Tibial nerve (tissue), 4 donors: ENCODE measurements at regions not wholly inside any gene's neighbourhood (a gene's known extent, or its start where the extent isn't known, plus 50 kb on each side); places are given as distances from the start of the nearest gene placed in this dataset.

Experiments
- CTCF ChIP-seq, 5 experiments: fragments of 200-600 bp in 3 of 5; fragments of 450-650 bp in 2 of 5; sonication (generic) in 3 of 5; IDR thresholded peaks; one replicate each; pipeline ENCODE4 v1.5.1; 2016 to 2019; ENCODE audit warnings: antibody characterized with exemption in 5 of 5, mild to moderate bottlenecking in 3 of 5, moderate library complexity in 2 of 5
- EP300 ChIP-seq, 2 donors: sonication (generic); formaldehyde crosslinking; IDR thresholded peaks; one replicate each; pipeline ENCODE4 v1.6.1; 2017; ENCODE audit warnings: antibody characterized with exemption in 2 of 2, mild to moderate bottlenecking in 1 of 2
- POLR2A ChIP-seq, 2 donors: fragments of 450-650 bp; IDR thresholded peaks; one replicate each; pipeline ENCODE4 v1.6.1; 2017; ENCODE audit warnings: antibody characterized with exemption in 2 of 2, mild to moderate bottlenecking in 2 of 2, moderate library complexity in 2 of 2

GRCh38 chr4:96036781-96037180, 196.9 kb downstream of the PDHA2 start:
- no peak for TF ChIP-seq CTCF (IDR thresholded peaks at IDR 0.05)
- no peak for TF ChIP-seq POLR2A (IDR thresholded peaks at IDR 0.05)
- TF ChIP-seq EP300 (IDR thresholded peaks at IDR 0.05), result no peak
